Neutrophil (primary cell): ENCODE measurements at regions not wholly inside any gene's neighbourhood (a gene's known extent, or its start where the extent isn't known, plus 50 kb on each side); places are given as distances from the start of the nearest gene placed in this dataset.

Experiments
- H3K27ac ChIP-seq: fragments of 200-600 bp; sonication (generic); 2 replicates; pipeline ENCODE4 v1.5.1; 2016; ENCODE audit warnings: mild to moderate bottlenecking, moderate library complexity
- H3K27me3 ChIP-seq: fragments of 200-600 bp; sonication (generic); 2 replicates; pipeline ENCODE4 v1.6.0; 2016; ENCODE audit warnings: mild to moderate bottlenecking
- H3K36me3 ChIP-seq: fragments of 200-600 bp; sonication (generic); 2 replicates; pipeline ENCODE4 v1.5.1; 2017
- H3K4me1 ChIP-seq, 2 experiments: fragments of 200-600 bp in 1 of 2; sonication (generic) in 1 of 2; 1 replicate in 1 of 2; 2 replicates in 1 of 2; pipeline versions ENCODE4 v1.5.1 to v1.6.1; 2013 to 2016; ENCODE audit warnings: low read depth in 1 of 2, low read length in 1 of 2, mild to moderate bottlenecking in 1 of 2, moderate library complexity in 1 of 2; ENCODE audit not compliant: control insufficient read depth in 1 of 2, insufficient read depth in 1 of 2
- H3K4me3 ChIP-seq, 2 experiments: fragments of 200-600 bp in 1 of 2; sonication (generic) in 1 of 2; 1 replicate in 1 of 2; 2 replicates in 1 of 2; pipeline ENCODE4 v1.5.1; 2013 to 2016; ENCODE audit warnings: low read depth in 1 of 2, low read length in 1 of 2, mild to moderate bottlenecking in 1 of 2, moderate library complexity in 1 of 2
- H3K9me3 ChIP-seq: fragments of 200-600 bp; sonication (generic); 2 replicates; pipeline ENCODE4 v1.5.1; 2016
- TF ChIP-seq, protein P1 (sequence below): fragments of 200-600 bp; sonication (generic); IDR thresholded peaks from 2 replicates; pipeline ENCODE4 v1.5.1; 2016; ENCODE audit warnings: antibody characterized with exemption

GRCh38 chr16:79874391-79874790, 273.9 kb upstream of the MAF start:
- Histone ChIP-seq H3K27me3 (no peaks in the 10 kb centered on the region), H3K36me3 (no peaks in the 10 kb centered on the region), H3K4me1 (no peaks in the 10 kb centered on the region), H3K9me3 (no peaks in the 10 kb centered on the region), H3K4me3 (no peak overlapping the region), H3K27ac (no peak overlapping the region)
- TF ChIP-seq, protein P1, sequence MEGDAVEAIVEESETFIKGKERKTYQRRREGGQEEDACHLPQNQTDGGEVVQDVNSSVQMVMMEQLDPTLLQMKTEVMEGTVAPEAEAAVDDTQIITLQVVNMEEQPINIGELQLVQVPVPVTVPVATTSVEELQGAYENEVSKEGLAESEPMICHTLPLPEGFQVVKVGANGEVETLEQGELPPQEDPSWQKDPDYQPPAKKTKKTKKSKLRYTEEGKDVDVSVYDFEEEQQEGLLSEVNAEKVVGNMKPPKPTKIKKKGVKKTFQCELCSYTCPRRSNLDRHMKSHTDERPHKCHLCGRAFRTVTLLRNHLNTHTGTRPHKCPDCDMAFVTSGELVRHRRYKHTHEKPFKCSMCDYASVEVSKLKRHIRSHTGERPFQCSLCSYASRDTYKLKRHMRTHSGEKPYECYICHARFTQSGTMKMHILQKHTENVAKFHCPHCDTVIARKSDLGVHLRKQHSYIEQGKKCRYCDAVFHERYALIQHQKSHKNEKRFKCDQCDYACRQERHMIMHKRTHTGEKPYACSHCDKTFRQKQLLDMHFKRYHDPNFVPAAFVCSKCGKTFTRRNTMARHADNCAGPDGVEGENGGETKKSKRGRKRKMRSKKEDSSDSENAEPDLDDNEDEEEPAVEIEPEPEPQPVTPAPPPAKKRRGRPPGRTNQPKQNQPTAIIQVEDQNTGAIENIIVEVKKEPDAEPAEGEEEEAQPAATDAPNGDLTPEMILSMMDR: no peak

GRCh38 chr16:79873825-79874224, 273.3 kb upstream of the MAF start:
- Histone ChIP-seq H3K27me3 (no peaks in the 10 kb centered on the region), H3K27ac (no peak overlapping the region), H3K4me3 (no peak overlapping the region), H3K9me3 (no peaks in the 10 kb centered on the region), H3K36me3 (no peaks in the 10 kb centered on the region), H3K4me1 (no peaks in the 10 kb centered on the region)
- TF ChIP-seq, protein P1: no peak

GRCh38 chr16:79871906-79872305, 271.4 kb upstream of the MAF start:
- no peaks in the 10 kb centered on the region for H3K27me3 ChIP-seq
- no peak overlapping the region for H3K27ac ChIP-seq
- H3K36me3 ChIP-seq: no peaks in the 10 kb centered on the region
- TF ChIP-seq, protein P1: no peak
- H3K9me3 ChIP-seq: no peaks in the 10 kb centered on the region
- H3K4me1 ChIP-seq: no peaks in the 10 kb centered on the region
- no peak overlapping the region for H3K4me3 ChIP-seq

GRCh38 chr16:79870016-79870886, 269.7 kb upstream of the MAF start:
- Histone ChIP-seq H3K27me3 (no peaks in the 10 kb centered on the region), H3K36me3 (no peaks in the 10 kb centered on the region), H3K4me3 (no peak overlapping the region), H3K27ac (no peak overlapping the region), H3K9me3 (no peaks in the 10 kb centered on the region), H3K4me1 (no peaks in the 10 kb centered on the region)
- TF ChIP-seq, protein P1: no peak

DNA sequence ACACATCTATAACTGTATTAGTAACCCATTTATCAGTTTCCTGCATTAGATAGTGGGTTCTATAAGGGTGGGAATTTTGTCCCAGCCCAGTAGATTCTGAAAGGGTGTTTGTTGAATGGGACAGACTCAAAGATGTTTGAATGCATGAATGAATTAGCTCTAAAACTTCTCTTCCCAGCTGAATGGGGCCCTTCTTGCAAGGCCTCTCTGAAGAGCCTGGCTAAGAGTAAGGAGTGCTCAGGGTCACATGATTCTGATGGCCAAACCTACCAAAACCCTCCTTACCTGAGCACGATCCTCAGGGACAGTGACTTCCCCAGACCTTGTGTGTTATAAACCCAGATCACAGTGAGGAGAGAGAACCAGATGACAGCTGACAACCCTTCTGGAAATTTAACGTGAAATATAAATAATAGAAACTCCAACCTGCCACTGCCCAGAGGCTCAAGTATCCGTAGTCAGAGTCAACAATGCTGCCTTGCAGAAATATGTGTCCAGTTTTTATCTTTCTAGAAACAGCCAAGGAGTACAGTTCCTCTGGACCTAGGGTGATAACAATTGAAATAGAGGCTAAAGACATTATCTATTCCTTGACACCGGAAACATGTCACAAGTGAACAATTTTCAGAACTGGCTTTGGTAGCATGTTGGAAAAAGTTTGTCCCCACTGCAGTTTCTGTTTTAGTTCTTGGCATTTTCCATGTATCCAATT, 268.9 kb upstream of the MAF start:
- Histone ChIP-seq H3K9me3 (no peaks in the 10 kb centered on the region), H3K36me3 (no peaks in the 10 kb centered on the region), H3K27ac (no peak overlapping the region), H3K27me3 (no peaks in the 10 kb centered on the region), H3K4me1 (no peaks in the 10 kb centered on the region), H3K4me3 (no peak overlapping the region)
- TF ChIP-seq, protein P1: no peak
